Bronchial epithelial cell (primary cell): ENCODE measurements at regions not wholly inside any gene's neighbourhood (a gene's known extent, or its start where the extent isn't known, plus 50 kb on each side); places are given as distances from the start of the nearest gene placed in this dataset.
A peak's percentile ranks its signal among the peaks of the same experiment; 100 is the strongest.

ENCODE experiments used
- DNase-seq: peaks from one replicate; pipeline ENCODE4 v3.0.0-alpha.2; 2010; ENCODE audit warnings: low read depth
- FAIRE-seq: peaks from 2 replicates; lab custom pipeline; 2011; peaks lifted over from hg19 to GRCh38; lab: Jason Lieb, UNC
- H3K27me3 ChIP-seq: 2 replicates; pipeline ENCODE4 v1.5.1; 2011; ENCODE audit warnings: low read length; ENCODE audit not compliant: control insufficient read depth, insufficient read depth
- H3K36me3 ChIP-seq: 2 replicates; pipeline ENCODE4 v1.5.1; 2011; ENCODE audit warnings: low read length; ENCODE audit not compliant: control insufficient read depth, insufficient read depth
- H3K4me3 ChIP-seq: 2 replicates; pipeline ENCODE4 v1.5.1; 2011; ENCODE audit warnings: mild to moderate bottlenecking, low read depth, low read length, control low read depth
- TF ChIP-seq, protein P1 (sequence below): IDR thresholded peaks from 2 replicates; pipeline ENCODE4 v1.5.1; 2011; ENCODE audit warnings: mild to moderate bottlenecking, moderate library complexity, low read length, control low read depth, inconsistent platforms; ENCODE audit not compliant: insufficient read depth, severe bottlenecking

- DNase-seq (no peak), FAIRE-seq (no peak)
- Histone ChIP-seq H3K36me3 (no peaks in the 10 kb centered on the region), H3K4me3 (no peak overlapping the region), H3K27me3 (no peaks in the 10 kb centered on the region)
- TF ChIP-seq, protein P1, sequence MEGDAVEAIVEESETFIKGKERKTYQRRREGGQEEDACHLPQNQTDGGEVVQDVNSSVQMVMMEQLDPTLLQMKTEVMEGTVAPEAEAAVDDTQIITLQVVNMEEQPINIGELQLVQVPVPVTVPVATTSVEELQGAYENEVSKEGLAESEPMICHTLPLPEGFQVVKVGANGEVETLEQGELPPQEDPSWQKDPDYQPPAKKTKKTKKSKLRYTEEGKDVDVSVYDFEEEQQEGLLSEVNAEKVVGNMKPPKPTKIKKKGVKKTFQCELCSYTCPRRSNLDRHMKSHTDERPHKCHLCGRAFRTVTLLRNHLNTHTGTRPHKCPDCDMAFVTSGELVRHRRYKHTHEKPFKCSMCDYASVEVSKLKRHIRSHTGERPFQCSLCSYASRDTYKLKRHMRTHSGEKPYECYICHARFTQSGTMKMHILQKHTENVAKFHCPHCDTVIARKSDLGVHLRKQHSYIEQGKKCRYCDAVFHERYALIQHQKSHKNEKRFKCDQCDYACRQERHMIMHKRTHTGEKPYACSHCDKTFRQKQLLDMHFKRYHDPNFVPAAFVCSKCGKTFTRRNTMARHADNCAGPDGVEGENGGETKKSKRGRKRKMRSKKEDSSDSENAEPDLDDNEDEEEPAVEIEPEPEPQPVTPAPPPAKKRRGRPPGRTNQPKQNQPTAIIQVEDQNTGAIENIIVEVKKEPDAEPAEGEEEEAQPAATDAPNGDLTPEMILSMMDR = no peak
Observed at GRCh38 chr18:43543236-43543635, 265.9 kb upstream of the SYT4 start.

DNA sequence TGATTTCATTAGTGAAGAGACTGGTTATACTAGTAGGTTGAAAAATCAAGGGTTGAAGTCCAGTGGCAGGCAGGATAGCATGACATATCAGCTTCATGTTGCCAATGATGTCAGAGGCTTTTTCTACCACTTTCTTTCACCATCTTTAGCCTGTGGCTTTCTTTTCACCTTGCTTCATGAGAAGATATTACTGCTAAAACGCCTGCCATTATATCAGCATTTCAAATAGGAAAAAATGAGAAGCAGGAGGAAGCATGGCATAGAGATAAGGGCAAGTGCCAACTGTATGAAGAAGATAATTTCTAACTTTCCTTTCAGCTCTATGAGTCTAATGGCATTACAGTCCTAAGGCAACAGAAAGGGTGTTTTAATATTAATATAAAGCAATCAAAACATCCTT lies 270.2 kb upstream of the SYT4 start:
- H3K36me3 ChIP-seq = no peaks in the 10 kb centered on the region
- TF ChIP-seq, protein P1 = no peak
- no peak for FAIRE-seq
- no peaks in the 10 kb centered on the region for H3K27me3 ChIP-seq
- no peak overlapping the region for H3K4me3 ChIP-seq
- DNase-seq = no peak

- FAIRE-seq (no peak), DNase-seq (no peak)
- H3K4me3 ChIP-seq = no peak overlapping the region
- no peaks in the 10 kb centered on the region for H3K27me3 ChIP-seq
- TF ChIP-seq, protein P1 = no peak
- H3K36me3 ChIP-seq = no peaks in the 10 kb centered on the region
Observed at GRCh38 chr18:43559507-43559906, 282.2 kb upstream of the SYT4 start.

DNA sequence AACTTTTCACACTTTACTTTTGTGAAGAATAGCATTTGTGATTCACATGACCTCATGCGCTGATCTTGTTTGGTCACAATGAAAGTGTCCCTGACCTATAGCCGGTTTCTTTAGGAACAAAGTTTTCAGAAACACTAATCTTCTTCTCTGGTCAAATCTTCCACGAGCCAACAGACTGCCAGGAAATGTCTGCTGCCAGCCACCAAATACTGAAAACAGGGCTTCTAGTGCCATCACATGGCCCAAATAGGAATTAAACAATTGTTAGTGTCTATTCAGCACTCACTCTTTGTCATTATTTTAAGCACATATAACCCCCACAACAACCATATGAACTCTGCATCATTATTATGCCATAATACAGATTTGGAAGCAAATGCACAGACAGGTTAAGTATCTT lies 286.5 kb upstream of the SYT4 start:
- peak; percentile 43 for DNase-seq
- H3K27me3 ChIP-seq = peaks cover 2% of the 10 kb centered on the region
- H3K36me3 ChIP-seq = no peaks in the 10 kb centered on the region
- TF ChIP-seq, protein P1 = peak; percentile 47
- no peak overlapping the region for H3K4me3 ChIP-seq
- no peak for FAIRE-seq

GRCh38 chr18:43570593-43570992 lies 293.3 kb upstream of the SYT4 start:
- FAIRE-seq = no peak
- TF ChIP-seq, protein P1 = no peak

GRCh38 chr18:43571078-43571689 lies 293.9 kb upstream of the SYT4 start:
- TF ChIP-seq, protein P1 = peak; percentile 62
- FAIRE-seq = no peak
- Histone ChIP-seq H3K27me3 (peaks cover 2% of the 10 kb centered on the region), H3K36me3 (no peaks in the 10 kb centered on the region), H3K4me3 (no peak overlapping the region)
- DNase-seq = peak; percentile 54

More at GRCh38 chr18:43570593-43570992, 293.3 kb upstream of the SYT4 start:
- Histone ChIP-seq H3K36me3 (no peaks in the 10 kb centered on the region), H3K4me3 (no peak overlapping the region), H3K27me3 (peaks cover 2% of the 10 kb centered on the region)
- no peak for DNase-seq
